Mesothelial cell of epicardium (in vitro differentiated cells): ENCODE measurements at regions not wholly inside any gene's neighbourhood (a gene's known extent, or its start where the extent isn't known, plus 50 kb on each side); places are given as distances from the start of the nearest gene placed in this dataset.

Experiments used
- DNase-seq, 2 experiments: peaks; one replicate each; pipeline ENCODE4 v3.0.0; 2021; ENCODE audit warnings: low spot score in 2 of 2; ENCODE audit not compliant: unreplicated experiment in 2 of 2
- H3K27ac Mint-ChIP-seq: 2 replicates; pipeline ENCODE4 v1.8.0; 2021; ENCODE audit warnings: mixed read lengths
- H3K27me3 Mint-ChIP-seq: 2 replicates; pipeline ENCODE4 v1.8.0; 2021; ENCODE audit warnings: low read depth, mixed read lengths
- H3K36me3 Mint-ChIP-seq: 2 replicates; pipeline ENCODE4 v1.8.0; 2021; ENCODE audit warnings: mixed read lengths
- H3K4me1 Mint-ChIP-seq: 2 replicates; pipeline ENCODE4 v1.8.0; 2021; ENCODE audit warnings: mixed read lengths
- H3K4me3 Mint-ChIP-seq: 2 replicates; pipeline ENCODE4 v1.8.0; 2021; ENCODE audit warnings: mild to moderate bottlenecking, moderate library complexity, mixed read lengths
- H3K9me3 Mint-ChIP-seq: 2 replicates; pipeline ENCODE4 v1.8.0; 2021; ENCODE audit warnings: mixed read lengths
- CTCF ChIP-seq: fragments of 200-600 bp; sonication (generic); IDR thresholded peaks from one replicate; pipeline ENCODE4 v1.5.0; 2021; ENCODE audit warnings: antibody characterized with exemption; ENCODE audit not compliant: unreplicated experiment

DNA sequence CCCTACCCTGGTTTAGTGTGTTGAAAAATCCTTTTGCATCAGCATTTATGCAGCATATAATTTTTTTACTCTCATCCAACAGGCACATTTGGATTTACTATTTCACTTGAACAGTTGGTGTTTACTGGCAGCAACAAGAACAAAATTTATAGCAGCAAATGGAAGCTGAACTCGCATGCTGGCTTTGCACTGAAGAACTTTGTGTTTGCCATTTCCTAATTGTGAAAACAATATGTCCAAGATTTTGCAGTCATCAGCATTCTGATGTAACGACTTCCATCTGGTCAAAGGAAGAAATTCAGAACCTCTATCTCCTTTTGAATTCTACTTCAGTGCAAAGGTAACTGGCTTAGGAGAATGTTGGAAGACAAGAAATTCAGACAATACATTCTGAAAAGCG, 131.0 kb downstream of the DLEU7 start:
- Mint-ChIP-seq H3K27me3 (peaks cover 6% of the 10 kb centered on the region), H3K27ac (no peak overlapping the region), H3K4me3 (no peak overlapping the region), H3K4me1 (peaks cover 18% of the 10 kb centered on the region), H3K36me3 (no peaks in the 10 kb centered on the region), H3K9me3 (no peaks in the 10 kb centered on the region)
- DNase-seq, result no peak
- TF ChIP-seq CTCF, result no peak

DNA sequence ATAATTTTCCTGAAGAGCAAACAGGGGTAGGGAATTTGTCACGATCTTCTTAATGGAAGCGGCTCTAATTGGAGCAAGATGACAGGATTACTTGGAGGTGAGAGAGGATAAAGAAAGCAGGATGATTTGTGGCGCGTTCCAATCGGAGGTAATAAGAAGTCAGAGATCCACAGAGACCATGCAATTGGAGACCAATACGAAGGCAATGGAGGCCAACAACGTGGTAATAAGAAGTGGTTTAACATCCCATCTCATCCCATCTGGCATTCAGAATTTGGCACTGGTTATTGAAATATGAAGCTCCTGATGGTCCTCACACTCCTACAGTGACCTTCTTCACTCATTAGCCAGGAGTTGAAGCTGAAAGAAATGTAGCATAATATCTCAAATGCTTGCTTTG, 130.6 kb downstream of the DLEU7 start:
- Mint-ChIP-seq H3K9me3 (no peaks in the 10 kb centered on the region), H3K27ac (peak overlapping the region; percentile 13), H3K4me1 (peaks cover 18% of the 10 kb centered on the region), H3K36me3 (no peaks in the 10 kb centered on the region), H3K4me3 (no peak overlapping the region), H3K27me3 (peaks cover 6% of the 10 kb centered on the region)
- DNase-seq, result no peak
- TF ChIP-seq CTCF, result no peak

- no peaks in the 10 kb centered on the region for H3K9me3 Mint-ChIP-seq
- no peaks in the 10 kb centered on the region for H3K36me3 Mint-ChIP-seq
- peaks cover 6% of the 10 kb centered on the region for H3K27me3 Mint-ChIP-seq
- DNase-seq, result no peak
- H3K4me3 Mint-ChIP-seq, result no peak overlapping the region
- TF ChIP-seq CTCF, result no peak
- H3K27ac Mint-ChIP-seq, result no peak overlapping the region
- H3K4me1 Mint-ChIP-seq, result peaks cover 13% of the 10 kb centered on the region
Observed at GRCh38 chr13:50713523-50714248, 129.8 kb downstream of the DLEU7 start.

DNA sequence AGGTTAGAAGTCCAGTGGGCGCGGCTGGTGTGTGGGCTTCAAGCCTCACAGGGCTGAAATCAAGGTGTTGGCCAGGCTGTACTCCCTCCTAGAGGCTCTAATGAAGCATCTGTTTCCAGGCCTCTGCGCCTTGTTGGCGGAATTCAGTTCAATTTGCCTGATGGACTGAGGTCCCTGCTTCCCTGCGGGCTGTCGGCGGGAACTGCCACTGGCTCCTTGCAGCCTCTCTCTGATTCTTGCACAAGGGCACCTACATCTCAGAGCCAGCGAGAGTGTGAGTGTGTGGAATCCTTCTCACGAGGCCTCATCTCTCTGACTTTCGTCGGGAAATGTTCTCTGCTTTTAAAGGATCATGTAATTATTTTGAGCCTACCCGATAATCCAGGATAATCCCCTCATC, 128.6 kb downstream of the DLEU7 start:
- Mint-ChIP-seq H3K9me3 (no peaks in the 10 kb centered on the region), H3K4me1 (peaks cover 12% of the 10 kb centered on the region), H3K27ac (no peak overlapping the region), H3K36me3 (no peaks in the 10 kb centered on the region), H3K4me3 (no peak overlapping the region), H3K27me3 (peaks cover 8% of the 10 kb centered on the region)
- DNase-seq, result no peak
- TF ChIP-seq CTCF, result no peak

- no peak for DNase-seq
- Mint-ChIP-seq H3K4me1 (peaks cover 12% of the 10 kb centered on the region), H3K4me3 (no peak overlapping the region), H3K36me3 (no peaks in the 10 kb centered on the region), H3K9me3 (no peaks in the 10 kb centered on the region), H3K27ac (no peak overlapping the region), H3K27me3 (peaks cover 8% of the 10 kb centered on the region)
- TF ChIP-seq CTCF, result no peak
Observed at GRCh38 chr13:50715402-50716146, 127.9 kb downstream of the DLEU7 start.
